ENCODE measurements at regions not wholly inside any gene's neighbourhood (a gene's known extent, or its start where the extent isn't known, plus 50 kb on each side); places are given as distances from the start of the nearest gene placed in this dataset.

DNA sequence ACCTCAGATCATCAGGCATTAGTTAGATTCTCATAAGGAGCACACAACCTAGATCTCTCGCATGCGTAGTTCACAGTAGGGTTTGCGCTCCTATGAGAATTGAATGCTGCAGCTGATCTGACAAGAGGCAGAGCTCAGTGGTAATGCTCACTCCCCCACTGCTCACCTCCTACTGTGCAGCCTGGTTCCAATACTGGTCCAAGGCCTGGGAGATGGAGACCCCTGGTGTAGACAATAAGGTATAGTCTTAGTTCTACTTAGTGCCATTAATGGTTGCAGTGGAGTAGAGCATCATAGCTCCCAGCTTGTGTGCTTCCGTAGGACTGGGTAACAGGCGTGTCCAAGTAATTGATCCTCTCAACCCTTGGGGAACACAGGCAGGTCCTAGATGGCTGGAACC lies 70.4 kb upstream of the ANKRD55 start:
- Histone ChIP-seq H3K9me3 (no peaks in the 10 kb centered on the region), H3K4me3 (no peak overlapping the region), H3K36me3 (ENCODE audit: insufficient read depth in 1 of 2, low read depth in 1 of 2) (no peaks in the 10 kb centered on the region), H3K27ac (no peak overlapping the region), H3K27me3 (ENCODE audit: insufficient read depth in 3 of 3, low read length in 2 of 3) (no peaks in the 10 kb centered on the region), H3K4me1 (no peaks in the 10 kb centered on the region)
- WGBS, 3 donors = 94 to 95% (median 94%) methylated on average over 5 of the region's 5 CpGs
- no peak for TF ChIP-seq CTCF (IDR thresholded peaks at IDR 0.05)
- ATAC-seq (no peak), DNase-seq (no peak)
- intact Hi-C loops (cut with DNase I) = no loop called here

GRCh38 chr5:56302027-56302426 lies 68.9 kb upstream of the ANKRD55 start:
- no peak for ATAC-seq
- H3K36me3 ChIP-seq (ENCODE audit: insufficient read depth in 1 of 2, low read depth in 1 of 2) = no peaks in the 10 kb centered on the region
- TF ChIP-seq CTCF (IDR thresholded peaks at IDR 0.05) = no peak
- H3K27me3 ChIP-seq (ENCODE audit: insufficient read depth in 3 of 3, low read length in 2 of 3) = no peaks in the 10 kb centered on the region
- H3K9me3 ChIP-seq = no peaks in the 10 kb centered on the region
- no peak overlapping the region for H3K27ac ChIP-seq
- intact Hi-C loops (cut with DNase I) = no loop called here
- H3K4me3 ChIP-seq = no peak overlapping the region
- DNase-seq = no peak
- H3K4me1 ChIP-seq = no peaks in the 10 kb centered on the region

GRCh38 chr5:56301069-56301468 lies 67.9 kb upstream of the ANKRD55 start:
- TF ChIP-seq CTCF (IDR thresholded peaks at IDR 0.05) = no peak

DNA sequence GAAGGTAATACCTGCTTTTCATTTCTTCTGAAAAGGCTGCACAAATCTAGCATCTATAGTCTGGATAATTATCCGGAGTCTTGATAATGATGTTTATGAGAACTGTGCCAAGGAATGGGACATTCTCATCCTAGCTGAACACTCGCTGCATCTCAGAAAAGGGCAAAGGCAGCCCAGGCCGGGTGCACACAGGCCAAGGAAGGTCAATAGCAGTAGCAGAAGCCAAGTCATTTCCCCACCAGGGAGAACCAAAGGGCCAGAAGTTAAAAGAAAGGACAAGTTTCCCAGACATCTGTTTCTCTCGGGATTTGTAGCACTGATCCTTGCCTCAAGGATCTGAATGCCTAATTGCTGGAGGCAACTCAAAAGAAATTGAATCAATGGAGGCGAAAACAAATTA lies 66.1 kb upstream of the ANKRD55 start:
- ATAC-seq = no peak
- DNase-seq = no peak
- TF ChIP-seq CTCF (IDR thresholded peaks at IDR 0.05) = no peak
- H3K9me3 ChIP-seq = no peaks in the 10 kb centered on the region
- no peaks in the 10 kb centered on the region for H3K36me3 ChIP-seq (ENCODE audit: insufficient read depth in 1 of 2, low read depth in 1 of 2)
- no peaks in the 10 kb centered on the region for H3K27me3 ChIP-seq (ENCODE audit: insufficient read depth in 3 of 3, low read length in 2 of 3)
- 28 to 43% (median 32%) methylated on average over 5 of the region's 5 CpGs for WGBS, 3 donors
- H3K4me1 ChIP-seq = no peaks in the 10 kb centered on the region
- H3K27ac ChIP-seq = no peak overlapping the region
- H3K4me3 ChIP-seq = no peak overlapping the region
- intact Hi-C loops (cut with DNase I) = no loop called here

More at GRCh38 chr5:56301069-56301468, 67.9 kb upstream of the ANKRD55 start:
- H3K27me3 ChIP-seq (ENCODE audit: insufficient read depth in 3 of 3, low read length in 2 of 3) = no peaks in the 10 kb centered on the region
- 82 to 88% (median 83%) methylated on average over 2 of the region's 2 CpGs for WGBS, 3 donors
- no peaks in the 10 kb centered on the region for H3K36me3 ChIP-seq (ENCODE audit: insufficient read depth in 1 of 2, low read depth in 1 of 2)
- ATAC-seq (no peak), DNase-seq (no peak)
- no peaks in the 10 kb centered on the region for H3K9me3 ChIP-seq
- H3K27ac ChIP-seq = no peak overlapping the region
- no peaks in the 10 kb centered on the region for H3K4me1 ChIP-seq
- H3K4me3 ChIP-seq = no peak overlapping the region
- intact Hi-C loops (cut with DNase I) = no loop called here

DNA sequence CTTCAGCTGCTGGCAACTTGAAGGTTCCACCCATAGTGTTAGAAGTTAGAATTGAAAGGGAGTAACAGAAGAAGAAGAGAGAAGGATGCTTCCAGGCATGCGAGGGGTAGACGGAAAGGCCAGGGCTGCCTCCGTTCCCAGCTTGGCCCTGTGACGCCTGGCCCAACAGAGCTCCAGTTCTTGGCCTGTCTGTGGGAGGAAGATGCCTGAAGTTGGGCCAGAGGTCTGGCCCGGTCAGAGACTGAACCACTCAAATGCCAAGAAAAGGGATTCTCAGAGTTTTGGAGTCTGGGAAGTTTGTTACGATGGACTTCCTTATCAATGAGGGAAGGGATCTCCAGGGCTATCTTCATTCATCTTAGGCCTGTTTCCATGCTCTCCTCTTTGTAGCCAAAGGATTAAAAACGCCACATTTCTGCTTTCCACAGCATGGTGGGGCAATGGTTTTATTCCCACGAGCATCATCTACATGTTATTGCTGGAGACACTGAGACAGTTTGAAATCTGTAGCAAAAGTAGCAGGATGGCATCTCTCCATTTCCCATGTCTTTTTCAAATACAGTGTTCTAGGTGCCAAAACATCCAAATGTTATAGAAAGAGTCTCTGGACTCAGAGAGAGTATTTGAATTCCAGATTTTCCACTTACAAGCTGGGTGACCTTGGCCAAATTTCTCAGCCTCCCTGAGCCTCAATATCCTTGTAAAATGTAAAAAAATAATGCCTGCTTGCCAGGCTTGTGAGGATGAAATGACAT lies 65.4 kb upstream of the ANKRD55 start:
- Histone ChIP-seq H3K27me3 (ENCODE audit: insufficient read depth in 3 of 3, low read length in 2 of 3) (no peaks in the 10 kb centered on the region), H3K36me3 (ENCODE audit: insufficient read depth in 1 of 2, low read depth in 1 of 2) (no peaks in the 10 kb centered on the region), H3K4me1 (no peaks in the 10 kb centered on the region), H3K9me3 (no peaks in the 10 kb centered on the region), H3K4me3 (no peak overlapping the region), H3K27ac (no peak overlapping the region)
- 31 to 53% (median 37%) methylated on average over 8 of the region's 8 CpGs for WGBS, 3 donors
- no peak for ATAC-seq
- intact Hi-C loops (cut with DNase I) = no loop called here
- no peak for TF ChIP-seq CTCF (IDR thresholded peaks at IDR 0.05)
- no peak for DNase-seq

Measured in psoas muscle (tissue), 7 donors.